NK-92 treated with Interleukin-12 subunit alpha and Interleukin-12 subunit beta, amount 100 ng/mL, for 24 hours (cell line): ENCODE measurements at regions not wholly inside any gene's neighbourhood (a gene's known extent, or its start where the extent isn't known, plus 50 kb on each side); places are given as distances from the start of the nearest gene placed in this dataset.

Experiments
- DNase-seq: peaks from one replicate; lab custom pipeline; 2025; lab: John Stamatoyannopoulos, UW

DNA sequence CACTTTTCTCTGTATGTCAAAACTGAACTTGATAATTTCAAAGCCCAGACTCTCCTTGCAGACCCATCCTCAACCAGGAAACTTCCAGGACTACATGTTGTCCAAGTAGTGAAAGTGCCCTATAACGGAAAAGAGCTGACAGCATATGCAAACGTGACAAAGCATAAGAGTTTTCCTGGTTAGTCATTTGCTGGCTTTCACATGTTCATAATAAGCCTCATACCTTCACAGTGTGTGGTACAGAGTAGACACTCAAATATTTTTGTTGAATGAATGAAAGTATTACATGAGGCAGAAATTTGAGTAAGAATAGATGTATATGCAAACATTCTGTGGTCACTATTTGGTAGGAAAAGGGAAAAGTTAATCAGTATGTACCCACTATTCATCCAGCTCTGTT is 473.3 kb downstream of the MRPL39 start:
- no peak for DNase-seq

DNA sequence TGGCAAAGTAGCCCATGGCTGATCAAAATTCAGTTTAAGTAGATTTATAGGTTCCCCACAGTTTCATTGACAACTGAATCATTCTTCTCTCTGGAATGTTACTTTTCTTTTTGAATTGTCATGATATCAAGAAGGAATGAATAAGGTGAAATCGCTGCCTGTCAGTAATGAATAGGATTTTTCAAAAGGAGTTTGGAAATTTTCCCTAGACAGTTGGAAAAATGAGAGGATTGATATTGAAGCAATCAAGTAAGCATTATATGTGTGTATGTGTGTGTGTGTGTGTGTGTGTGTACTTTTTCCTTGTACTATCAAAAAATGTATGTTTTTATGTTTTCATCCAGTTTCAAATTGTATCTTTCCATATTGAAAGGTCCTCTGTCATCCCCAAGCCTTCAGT is 479.5 kb downstream of the MRPL39 start:
- no peak for DNase-seq

DNA sequence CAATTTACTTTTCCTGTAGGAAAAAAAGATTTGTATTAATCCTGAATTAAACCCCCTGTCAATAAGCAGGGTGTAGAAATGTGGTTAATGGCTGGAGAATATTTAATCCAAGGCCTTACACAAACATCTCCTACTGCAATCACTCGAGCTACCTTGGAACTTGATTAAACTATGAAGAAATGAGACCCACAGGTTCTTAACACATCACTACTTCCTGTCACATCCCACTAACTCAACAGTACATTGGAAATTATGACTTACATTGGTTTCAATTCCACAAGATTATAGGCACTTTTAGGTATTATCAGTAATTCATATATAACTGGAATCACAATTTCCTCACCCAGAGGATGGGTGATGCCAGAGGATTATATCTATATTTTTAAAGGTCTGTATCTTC is 480.3 kb downstream of the MRPL39 start:
- no peak for DNase-seq

DNA sequence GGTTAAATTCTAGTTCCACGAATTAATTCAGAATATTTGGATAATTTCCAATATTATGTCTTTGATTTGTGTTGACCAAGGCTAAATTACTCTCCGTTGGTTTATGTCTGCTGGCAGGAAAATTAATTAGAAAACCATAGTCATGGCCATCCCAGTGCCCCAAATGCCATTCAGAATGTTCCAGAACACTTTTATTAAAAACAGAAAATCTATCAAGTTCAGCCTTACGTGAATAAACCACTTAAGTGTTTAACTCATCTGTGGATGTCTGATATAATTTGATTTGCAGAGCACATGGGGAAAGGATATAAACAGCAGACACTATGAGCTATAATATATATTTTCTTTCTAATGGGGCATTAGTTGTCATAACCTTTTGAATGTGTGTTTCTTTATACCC is 480.7 kb downstream of the MRPL39 start:
- DNase-seq, result no peak

DNA sequence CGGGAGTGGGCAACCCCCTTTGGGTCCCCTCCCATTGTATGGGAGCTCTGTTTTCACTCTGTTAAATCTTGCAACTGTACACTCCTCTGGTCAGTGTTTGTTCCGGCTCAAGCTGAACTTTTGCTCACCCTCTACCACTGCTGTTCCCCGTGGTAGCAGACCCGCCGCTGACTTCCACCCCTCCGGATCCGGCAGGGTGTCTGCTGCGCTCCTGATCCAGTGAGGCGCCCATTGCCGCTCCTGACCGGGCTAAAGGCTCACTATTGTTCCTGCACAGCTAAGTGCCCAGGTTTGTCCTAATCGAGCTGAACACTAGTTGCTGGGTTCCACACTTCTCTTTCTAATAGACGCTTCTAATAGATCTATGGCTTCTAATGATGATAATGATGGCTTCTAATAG is 488.6 kb downstream of the MRPL39 start:
- DNase-seq, result no peak

DNA sequence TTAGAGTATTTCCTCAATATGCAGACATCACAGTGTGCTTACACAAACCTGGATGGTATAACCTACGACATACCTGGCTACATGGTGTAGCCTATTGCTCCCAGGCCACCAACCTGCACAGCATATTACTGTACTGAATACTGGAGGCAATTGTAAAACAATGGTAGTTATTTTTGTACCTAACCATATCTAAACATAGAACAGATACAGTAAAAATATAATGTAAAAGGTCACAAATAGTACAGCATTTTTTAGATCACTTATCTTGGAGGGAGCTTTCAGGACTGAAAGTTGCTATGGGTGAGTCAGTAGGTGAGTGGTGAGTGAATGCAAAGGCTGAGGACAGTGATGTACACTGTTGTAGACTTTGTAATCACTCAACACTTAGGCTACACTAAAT is 492.3 kb downstream of the MRPL39 start:
- DNase-seq, result no peak

DNA sequence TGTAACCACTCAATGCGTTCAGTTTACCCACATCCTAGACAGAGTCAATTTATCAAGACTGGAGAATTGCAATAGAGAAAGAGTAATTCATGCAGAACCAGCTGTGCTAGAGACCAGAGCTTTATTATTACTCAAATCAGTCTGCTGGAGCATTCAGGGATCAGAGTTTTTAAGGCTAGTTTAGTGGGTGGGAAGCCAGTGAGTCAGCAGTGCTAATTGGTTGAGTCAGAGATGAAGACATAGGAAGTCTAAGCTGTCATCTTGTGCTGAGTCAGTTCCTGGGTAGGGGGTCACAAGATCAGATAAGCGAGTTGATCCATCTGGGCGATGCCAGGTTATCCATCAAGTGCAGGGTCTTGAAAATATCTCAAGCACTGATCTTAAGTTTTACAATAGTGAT is 499.6 kb downstream of the MRPL39 start:
- no peak for DNase-seq

DNA sequence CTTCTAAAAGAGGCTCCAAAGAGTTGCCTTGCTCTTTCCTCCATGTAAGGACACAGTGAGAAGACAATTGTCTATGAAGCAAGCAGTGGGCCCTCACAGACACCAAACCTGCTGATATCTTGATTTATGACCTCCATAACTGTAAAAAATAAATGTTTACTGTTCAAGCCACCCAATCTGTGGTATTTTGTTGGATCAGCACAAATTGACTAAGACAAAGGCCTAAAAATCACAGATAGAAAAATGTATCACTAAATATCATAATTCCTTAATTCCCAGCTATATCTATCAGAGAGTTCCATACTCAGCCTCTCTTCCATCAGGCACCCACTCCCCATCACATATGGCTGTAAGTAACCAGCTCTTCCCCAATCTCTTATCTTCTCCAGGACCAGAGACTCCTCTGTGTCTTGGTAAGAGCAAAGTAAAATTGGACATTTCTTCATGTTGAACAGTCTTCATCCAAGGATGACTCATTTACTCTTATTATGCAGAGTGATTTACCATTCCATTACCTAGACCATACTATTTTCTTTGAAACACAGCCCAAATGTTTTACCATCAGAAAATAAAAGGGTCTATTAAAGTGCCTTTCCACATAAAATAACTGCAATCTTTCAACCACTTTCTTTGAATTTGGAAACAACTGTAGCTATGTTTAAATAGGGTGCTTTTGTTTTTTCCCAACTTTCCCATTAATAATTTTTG is 503.6 kb downstream of the MRPL39 start:
- DNase-seq, result no peak

DNA sequence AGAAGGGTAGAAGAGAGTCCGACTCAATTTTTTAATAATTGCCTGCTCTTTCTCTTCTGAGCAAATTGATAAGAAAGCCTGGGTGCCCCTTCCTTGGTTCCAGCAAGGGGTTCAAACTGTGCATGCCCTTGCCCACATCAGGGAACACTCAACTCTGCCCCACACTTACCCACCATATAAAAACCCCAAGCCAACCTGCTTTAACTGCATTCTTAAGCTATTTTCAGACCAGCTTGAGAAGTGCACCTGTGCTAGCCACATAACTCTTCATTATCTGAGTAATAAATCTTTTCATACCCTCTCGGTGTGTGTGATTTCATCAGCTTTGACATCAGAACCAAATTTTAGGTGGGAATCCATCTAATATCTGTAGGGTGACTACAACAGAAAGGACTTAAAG is 509.6 kb downstream of the MRPL39 start:
- no peak for DNase-seq

DNA sequence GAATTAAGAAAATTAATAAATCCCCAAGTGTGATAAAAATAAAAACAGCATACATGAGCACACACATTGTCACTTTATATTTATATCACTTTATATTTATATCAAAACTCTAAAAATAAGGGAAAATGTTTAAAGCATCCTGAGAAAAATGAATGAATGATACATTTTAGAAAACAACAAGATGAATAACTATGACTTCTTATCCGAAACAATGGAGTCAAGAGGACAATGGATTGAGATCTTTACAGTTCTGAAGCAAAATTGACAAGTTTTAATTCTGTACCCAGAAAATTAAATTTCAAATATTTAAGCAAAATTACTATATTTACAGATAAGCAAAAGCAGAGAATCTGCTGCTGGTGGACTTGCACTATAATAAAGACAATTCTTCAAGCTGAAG is 512.6 kb downstream of the MRPL39 start:
- DNase-seq, result no peak

DNA sequence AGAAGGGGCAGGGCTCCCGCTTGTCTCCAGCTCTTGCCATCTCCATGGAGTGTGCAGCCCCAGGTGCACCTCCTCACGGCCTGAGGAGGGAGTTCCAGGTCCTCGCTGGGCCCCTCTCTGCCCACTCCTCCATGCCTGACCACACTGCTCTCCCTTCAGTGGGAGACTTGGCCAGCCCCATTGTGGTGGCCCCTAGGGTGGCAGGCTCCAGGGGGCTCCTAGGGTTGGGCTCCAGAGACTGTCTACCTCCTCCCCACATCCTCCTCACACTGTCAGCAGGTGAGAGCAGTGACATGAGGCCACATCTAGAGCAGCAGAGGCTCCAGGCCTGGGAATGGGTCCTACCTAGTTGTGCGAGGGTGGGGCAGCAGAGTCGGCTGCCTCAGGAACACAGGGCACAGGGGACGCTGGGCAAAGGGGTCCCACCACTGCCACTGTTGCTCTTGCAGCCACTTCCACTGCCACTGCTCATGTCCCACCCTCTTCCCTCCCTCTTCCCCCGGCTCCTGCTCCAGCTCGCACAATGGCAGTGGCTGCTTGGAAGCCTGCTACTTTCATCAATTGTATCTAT is 514.8 kb downstream of the MRPL39 start:
- DNase-seq, result no peak

DNA sequence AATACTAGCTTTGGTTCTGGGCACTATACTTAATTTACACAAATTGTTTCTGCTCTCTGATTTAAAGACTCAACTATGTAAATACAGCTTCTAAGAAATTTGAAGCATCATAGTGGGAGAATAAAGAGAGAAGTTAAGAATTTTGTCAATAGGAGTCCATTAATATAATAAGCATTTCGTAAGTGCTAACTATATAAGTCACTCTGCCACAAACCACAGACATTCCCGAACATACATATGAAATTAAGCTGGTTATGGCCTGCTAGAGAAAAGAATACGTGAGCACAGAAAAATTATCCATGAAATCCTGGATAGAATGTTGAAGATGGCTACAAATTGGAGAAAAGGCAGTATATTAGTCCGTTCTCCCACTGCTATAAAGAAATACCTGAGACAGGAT is 526.2 kb downstream of the MRPL39 start:
- no peak for DNase-seq

DNA sequence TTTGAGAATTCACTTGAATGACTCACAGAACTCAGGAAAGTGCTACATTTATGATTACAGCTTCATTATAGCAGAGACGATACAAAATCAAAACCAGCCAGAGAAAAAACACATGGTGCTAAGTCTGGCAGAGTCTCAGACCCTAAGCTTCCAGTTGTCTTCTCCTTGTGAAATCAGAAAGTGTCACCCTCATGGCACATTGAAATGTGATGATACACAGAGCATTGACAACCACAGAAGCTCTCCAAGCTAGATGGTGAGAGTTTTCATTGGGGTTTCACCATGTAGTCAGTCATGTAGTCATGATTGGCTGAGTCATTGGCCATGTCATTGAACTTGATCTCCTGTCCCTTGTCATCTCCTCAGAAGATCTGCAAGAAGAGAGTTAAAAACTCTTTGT is 526.6 kb downstream of the MRPL39 start:
- DNase-seq, result no peak

DNA sequence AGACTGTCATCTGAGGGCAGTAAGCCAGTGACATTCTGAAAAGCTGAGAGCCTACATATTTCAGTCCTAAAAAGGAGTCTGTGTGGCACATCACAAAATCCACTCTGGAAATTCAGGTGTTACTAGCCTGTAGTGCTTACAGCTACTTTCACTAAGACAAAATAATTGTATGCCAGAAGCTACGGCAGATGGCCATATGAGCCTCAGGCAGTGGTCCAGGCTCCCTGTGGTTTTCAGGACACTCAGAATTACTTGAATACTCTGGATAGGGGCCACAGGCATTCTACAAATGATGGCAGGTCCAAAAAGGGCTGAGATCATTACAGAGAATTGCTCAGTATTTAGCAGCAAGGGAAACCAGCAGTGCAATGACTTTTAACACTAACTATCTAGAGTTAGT is 527.1 kb downstream of the MRPL39 start:
- no peak for DNase-seq

DNA sequence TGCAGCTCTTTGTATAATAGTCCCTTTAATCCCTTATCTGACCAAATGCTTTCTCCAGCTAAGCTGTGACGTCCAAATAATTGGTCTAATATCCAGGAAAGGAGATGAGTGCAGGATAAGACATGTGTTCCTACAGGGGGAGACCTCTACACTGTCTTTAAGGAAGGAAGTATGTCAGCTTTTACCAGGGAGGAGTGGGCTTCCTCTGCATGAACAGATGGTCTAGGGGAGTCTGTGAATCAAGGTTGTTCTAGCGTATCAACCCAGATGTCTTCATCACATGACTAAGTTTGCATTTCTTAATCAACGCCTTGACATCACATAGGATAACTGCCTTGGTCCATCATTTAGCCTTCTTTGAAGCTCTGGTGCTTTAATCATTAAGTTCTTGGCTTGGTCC is 528.2 kb downstream of the MRPL39 start:
- DNase-seq, result no peak

DNA sequence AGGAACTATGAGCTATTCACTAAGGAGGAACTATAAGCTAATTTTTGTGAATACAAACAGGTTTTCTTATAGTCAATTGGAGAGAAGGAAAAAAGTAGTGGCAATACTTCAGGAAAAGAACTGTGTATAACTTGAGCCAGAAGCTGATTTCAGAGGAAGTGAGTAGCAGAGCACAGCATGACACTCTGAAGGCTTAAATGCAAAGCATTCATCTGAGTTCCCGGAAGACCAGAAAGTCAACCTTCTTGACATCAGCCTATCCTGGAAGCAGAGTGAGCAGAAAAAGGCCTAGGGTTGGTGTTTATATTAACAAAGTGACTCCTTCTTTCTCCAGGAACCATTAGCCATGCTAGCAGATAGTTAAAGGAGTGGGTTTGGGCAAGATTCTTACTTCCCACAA is 545.2 kb downstream of the MRPL39 start:
- no peak for DNase-seq

DNA sequence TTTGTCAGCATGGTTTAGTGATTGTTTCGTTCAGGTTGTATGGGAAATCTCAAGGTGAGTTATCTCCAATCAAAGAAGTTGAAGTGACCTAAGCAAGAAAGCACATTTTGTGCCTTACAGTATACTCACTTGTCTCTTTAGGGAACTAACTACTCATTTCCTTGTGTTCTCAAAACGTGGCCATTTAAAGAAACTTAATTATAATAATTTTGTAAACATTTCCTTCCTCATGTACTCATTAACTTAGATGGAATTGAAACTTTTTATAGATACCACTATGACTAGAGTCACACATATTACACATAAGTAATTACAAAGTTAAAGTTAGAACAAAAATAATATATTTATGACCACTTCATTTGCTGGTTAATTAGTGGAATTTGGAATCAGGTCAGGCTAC is 552.6 kb downstream of the MRPL39 start:
- no peak for DNase-seq

DNA sequence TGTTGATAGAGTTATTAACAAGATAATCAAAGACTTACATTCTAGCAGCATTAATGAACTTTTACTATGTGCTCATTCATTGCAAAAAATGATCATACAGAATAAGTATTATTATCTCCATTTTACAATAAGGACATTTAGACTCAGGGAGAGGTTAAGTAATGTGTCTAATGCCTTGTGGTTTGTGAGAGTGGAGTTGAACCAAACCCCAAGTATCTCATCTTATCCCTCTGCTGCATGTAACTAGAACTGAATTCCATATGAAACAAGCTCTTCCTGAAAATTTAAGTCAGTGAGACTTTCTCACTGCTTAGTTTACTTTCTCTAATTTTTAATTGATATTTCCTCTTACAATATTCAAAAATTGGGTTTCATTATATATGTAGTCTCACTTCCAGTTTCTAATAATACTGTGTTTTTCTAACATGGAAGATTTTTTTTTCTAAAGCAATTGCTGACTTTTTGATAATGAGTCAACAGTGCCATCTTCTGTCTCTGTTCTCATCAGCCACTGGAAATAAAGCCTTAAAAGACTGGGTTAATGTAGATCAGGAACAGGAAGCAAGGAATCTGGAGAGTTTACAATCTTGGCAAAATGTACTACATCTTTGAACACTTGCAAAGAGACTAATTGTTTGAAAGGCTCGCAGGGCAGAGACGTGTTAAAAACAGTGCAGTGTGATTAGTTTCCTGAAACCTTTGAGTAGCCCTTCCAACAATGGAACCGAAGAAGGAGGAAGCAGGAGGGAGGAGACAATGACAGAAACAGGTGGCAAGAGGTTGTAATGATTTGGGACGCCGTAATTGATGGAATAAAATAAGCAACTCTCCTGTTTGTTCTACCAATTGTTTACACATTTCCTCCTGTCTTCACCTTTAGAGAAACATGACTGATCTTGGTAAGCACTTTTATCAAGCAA is 567.6 kb downstream of the MRPL39 start:
- DNase-seq, result no peak

DNA sequence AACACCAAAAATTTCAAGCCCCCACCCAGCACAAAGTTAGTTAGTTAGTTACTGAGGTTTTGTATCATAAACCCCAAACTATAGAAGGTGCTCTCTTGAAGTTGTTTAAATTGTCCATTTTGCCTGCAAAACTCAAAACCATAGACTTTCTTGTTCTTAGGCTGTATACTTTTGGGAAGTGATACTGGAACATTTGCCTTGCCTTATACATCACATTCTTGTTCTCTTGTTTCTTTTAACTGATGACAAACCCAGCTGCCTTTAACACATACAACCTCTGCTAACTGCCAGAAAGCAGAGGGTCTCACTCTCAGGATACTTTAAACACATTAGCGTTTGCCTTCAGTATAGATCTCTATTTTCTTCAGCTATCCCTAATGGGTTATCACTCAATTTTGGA is 570.5 kb downstream of the MRPL39 start:
- no peak for DNase-seq

DNA sequence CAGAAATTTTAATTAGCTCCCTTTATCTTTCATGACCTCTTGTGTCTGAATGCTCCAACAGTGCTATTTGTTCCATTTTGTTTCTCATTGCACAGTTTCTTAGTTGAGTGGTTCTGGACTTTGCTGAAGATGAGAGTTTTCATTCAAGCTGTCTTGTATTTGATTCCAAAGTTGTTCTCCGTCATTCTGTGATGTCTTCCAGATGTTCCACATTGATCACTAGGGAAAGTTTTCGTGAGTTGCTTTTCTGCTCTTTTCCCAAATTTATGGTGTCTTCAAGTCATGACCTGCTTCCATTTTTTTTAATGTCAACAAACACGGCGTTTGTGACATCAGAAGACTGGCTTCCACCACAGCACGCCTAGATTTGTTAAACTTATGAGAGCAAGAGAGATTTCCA is 575.5 kb downstream of the MRPL39 start:
- no peak for DNase-seq

DNA sequence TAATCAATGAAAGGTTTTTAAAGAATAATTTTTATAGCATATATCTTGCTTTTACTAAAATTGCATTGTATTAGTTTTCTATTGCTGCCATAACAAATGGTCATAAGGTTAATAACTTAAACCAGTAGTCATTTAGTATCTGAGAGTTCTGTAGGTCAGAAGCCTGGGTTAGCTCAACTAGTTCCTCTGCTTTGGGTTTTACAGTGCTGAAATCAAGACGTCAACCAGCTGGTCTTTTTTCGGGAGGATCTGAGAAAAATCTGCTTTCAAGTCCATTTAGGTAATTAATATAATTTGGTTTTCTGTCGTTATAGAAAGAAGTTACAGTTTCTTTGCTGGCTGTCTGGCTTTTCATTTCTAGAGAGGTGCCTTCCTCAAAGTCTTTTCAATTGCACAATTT is 577.7 kb downstream of the MRPL39 start:
- DNase-seq, result no peak

DNA sequence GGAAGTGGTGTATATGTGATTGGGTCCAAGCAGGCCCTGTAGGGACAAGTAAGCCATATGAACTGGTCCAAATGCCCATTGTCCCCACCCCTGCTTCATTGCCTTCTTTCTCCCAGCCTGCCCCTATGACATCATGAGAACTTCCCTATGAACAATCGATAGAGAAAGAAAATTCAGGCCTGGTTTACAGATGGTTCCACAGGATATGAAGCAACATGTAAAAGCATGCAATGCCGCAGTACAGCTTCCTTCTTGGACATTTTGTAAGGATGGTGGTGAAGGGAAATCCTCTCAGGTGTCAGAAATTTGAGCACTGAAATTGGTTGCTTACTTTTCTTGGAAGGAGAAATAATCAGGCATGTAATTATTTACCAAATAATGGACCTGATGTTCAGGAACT is 581.7 kb downstream of the MRPL39 start:
- no peak for DNase-seq

DNA sequence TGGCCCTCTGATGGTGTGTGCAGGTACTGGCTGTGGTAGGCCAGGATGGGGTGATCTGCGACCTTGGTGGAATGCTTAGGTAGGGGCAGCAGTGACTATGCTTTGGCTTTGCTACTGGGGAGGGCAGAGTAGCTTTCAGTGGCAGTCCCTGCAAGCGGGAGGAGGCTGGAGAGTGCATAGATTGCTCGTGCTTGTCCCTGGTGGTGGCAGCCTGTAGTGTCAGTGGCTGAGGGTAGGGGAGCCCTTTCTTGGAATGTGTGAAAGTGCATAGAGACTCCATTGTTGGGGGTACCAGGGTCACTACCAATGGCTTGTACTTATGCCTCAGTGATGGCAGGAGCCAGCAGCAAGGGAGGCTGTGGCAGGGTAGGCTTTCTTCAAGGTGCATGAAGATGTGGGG is 582.6 kb downstream of the MRPL39 start:
- DNase-seq, result no peak
